Inferior parietal cortex (tissue), 1 donor: ENCODE measurements at regions not wholly inside any gene's neighbourhood (a gene's known extent, or its start where the extent isn't known, plus 50 kb on each side); places are given as distances from the start of the nearest gene placed in this dataset.

Source experiments
- DNase-seq: peaks from one replicate; pipeline ENCODE4 v3.0.0-alpha.2; 2016; ENCODE audit errors: extremely low spot score

DNA sequence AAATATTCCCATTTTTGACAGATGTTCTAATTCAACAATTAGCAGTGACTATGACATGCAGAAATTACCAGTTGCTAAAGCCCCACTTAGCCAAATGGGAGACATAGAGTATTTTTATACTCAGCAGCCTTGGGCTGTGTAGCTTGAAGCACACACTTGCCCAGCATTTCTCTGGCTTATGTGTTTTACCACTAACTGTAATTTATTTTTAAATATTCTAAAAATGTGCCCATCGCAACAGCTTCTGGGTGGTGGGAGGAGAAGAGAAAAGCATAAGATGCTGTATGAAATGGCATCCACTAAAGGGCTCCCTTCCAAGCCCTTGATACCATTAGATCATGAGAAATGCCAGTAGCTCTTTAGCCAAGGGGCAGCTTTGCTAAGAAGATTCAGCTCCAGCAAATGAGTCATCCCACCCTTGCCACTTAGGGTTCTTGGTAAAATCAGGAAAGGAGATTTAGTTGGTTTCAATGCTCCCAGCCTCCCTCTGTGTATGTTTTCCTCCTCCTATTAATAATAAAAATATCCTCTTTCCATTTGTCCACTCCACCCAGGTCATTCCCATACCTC is 462.7 kb upstream of the DEPDC1 start:
- no peak for DNase-seq

- no peak for DNase-seq
Measured at GRCh38 chr1:68961143-68961542, 464.3 kb upstream of the DEPDC1 start.

DNA sequence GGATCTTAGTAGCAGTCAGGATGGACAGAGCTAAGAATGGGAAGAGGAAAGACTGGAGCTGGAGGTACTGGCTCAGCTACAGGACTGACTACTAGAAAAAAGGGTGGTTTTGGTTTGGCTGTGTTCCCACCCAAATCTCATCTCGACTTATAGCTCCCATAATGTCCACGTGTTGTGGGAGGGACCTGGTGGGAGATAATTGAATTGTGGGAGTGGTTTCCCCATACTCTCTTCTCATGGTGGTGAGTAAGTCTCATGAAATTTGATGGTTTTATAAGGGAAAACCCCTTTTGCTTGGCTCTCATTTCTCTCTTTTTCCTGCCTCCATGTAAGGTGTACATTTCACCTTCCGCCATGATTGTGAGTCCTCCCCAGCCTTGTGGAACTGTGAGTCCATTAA is 466.5 kb upstream of the DEPDC1 start:
- DNase-seq = no peak

GRCh38 chr1:68969441-68969840 is 472.6 kb upstream of the DEPDC1 start:
- no peak for DNase-seq

- no peak for DNase-seq
Measured at GRCh38 chr1:68970571-68970970, 473.7 kb upstream of the DEPDC1 start.

- no peak for DNase-seq
Measured at GRCh38 chr1:68973459-68974244, 476.8 kb upstream of the DEPDC1 start.

DNA sequence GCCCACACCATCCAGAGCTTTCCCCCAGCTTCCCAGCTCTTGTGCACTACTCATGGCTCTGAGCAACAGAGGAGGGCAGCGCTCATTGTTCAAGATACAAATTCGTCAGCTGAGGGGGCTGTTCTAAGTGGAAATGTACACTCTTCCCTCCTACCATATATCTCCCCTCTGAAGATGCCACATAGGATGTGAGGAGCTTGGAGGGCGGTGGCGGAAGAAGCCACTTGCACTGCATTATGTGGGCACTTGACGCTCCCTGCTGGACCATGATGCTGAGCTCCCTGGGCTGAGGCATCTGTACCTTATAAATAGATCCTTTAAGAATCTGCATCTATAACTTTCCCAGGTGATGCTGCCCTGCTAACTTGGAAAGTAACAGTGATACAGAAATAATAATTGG is 477.6 kb upstream of the DEPDC1 start:
- no peak for DNase-seq

GRCh38 chr1:68975212-68975933 is 478.5 kb upstream of the DEPDC1 start:
- no peak for DNase-seq

DNA sequence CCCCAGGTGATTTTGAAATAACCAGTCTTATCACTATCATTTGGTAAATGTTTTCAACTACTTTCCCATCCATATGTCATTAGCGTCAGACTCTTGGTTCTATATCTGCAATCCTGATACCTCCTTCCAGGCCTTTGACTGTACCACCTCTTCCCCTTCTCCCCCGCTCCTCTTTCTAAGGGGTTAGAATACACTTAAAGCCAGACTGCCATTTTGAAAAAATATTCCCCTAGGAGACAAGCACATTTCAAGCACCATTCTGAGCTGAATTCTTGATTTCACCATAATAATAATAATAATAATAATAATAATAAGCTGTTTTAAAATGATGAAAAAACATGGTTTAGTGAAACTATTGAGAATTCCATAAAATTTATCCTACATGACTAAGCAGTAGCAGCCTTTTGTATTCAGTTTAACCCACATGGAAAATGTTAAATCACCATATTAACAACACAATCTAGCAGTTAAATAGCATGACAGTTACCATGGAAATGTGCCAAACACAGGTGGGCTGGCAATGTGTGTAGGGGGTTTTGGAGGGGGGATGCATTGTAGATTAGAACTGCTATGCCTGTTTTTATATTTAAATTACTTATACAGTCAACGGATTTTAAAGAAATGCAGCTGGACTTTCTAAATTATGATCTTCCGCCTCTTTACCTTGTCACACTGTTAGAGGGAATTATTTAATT is 480.2 kb upstream of the DEPDC1 start:
- no peak for DNase-seq

DNA sequence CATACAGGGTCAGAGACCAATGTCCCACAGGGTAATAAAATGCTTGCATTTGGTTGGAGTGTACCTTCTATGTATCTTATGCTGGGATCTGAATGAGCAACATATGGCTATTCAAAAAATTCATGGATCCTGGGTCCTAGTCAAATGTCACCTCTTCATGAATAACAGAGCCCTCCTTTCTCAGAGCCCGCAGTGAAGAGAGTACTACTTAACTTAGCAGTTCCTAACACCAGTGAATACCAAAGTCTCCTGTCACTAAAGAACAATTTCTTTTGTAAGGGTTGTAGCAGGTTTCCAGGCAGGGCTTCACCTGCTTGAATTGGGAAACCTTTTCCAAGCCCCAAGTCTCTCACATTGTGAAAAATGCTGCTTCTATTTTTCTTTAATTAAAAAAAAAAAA is 483.0 kb upstream of the DEPDC1 start:
- no peak for DNase-seq

GRCh38 chr1:68984289-68984688 is 487.4 kb upstream of the DEPDC1 start:
- no peak for DNase-seq

DNA sequence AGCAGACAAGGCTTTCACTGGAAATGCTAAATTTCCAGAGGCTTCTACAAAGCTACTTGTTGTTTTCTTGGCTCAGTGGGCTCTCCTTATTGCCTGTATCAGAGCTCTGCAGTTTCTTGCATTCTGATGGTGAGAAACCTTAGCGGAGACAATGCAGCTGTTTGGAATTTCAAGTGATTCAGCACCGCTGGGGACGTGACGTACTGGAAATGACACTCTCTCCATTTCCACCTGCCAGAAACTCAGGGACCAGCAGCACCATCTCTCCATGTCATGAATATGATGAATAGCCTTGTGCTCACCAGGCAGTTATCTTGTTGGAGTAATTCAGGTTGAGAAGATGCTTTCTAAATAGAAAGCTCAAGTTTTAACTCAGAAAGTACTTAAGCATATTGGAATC is 497.2 kb upstream of the DEPDC1 start:
- DNase-seq = no peak

- DNase-seq = no peak
Measured at GRCh38 chr1:69016468-69016867, 519.6 kb upstream of the DEPDC1 start.

DNA sequence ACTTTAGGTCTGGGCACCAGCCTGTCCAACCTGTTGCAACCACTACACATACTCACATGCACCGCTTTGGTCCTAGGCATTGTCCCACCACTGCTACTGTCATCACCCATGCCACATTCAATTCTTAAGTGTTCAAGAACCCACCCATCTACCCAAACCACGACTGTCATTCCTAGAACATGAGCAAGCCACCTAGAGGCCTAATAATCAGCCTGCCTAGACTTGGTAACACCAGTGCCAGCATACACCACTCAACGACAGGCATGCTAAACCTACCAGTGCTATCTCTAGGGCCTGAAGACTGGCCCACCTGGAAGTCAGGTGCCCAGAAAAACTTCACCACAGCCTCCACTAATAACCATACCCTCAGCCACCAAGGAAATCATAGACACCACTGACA is 532.8 kb upstream of the DEPDC1 start:
- no peak for DNase-seq

DNA sequence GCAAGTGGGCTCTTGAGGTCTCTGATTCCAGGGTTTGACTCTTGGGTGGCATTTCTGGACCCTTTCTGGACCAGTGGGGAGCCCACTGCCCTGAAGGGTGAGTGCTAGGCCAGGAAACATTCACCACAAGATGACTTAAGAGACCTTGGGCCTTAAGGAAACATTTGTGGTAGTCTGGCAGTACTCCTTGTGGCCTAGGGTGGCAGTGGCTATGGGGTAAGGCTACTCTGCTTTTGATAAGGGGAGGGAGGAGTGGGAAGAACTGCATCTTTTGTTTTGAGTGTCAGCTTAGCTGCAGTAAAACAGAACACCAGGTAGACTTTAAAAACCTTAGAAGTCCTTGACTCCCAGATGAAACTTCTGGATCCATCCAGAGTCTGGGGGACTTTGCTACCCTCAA is 529.3 kb upstream of the LRRC7 start:
- DNase-seq = no peak

DNA sequence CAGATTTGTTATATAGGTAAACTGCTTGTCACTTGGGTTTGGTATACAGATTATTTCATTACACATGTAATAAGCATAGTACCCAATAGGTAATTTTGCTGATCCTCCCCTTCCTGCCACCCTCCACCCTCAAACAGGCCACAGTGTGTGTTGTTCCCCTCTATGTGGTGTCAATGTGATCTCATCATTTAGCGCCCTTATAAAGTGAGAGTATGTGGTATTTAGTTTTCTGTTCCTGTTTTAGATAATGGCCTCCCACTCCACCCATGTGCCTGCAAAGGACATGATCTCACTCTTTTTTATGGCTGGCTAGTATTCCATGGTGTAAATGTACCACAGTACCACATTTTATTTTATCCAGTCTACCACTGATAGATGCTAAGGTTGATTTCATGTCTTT is 522.1 kb upstream of the LRRC7 start:
- DNase-seq = no peak

GRCh38 chr1:69055194-69055593 is 512.5 kb upstream of the LRRC7 start:
- DNase-seq = no peak

- DNase-seq = no peak
Measured at GRCh38 chr1:69058454-69058853, 509.3 kb upstream of the LRRC7 start.

GRCh38 chr1:69070660-69071373 is 496.9 kb upstream of the LRRC7 start:
- no peak for DNase-seq

DNA sequence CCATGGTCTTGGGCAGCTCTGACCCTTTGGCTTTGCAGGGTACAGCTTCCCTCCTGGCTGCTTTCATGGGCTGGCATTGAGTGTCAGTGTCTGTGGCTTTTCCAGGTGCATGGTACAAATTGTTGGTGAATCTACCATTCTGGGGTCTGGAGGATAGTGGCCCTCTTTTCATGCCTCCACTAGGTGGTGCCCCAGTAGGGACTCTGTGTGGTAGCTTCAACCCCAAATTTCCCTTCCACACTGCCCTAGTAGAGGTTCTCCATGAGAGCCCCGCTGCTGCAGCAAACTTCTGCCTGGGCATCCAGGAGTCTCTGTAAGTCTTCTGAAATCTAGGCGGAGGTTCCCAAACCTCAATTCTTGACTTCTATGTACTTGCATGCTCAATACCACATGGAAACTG is 494.5 kb upstream of the LRRC7 start:
- no peak for DNase-seq

DNA sequence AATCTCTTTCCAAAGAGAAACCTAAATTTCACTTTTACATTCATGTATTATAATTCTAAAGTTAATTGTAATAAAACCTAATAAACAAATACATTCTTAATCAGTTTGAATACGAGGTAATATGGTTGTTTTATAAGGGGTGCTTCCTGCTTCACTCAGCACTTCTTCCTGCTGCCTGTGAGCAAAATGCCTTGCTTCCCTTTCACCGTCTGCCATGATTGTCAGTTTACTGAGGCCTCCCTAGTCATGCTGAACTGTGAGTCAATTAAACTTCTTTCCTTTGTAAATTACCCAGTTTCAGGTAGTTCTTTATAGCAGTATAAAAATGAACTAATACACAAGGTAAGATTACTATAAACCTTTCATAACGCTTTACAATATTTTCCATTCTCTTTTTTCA is 491.1 kb upstream of the LRRC7 start:
- DNase-seq = no peak

GRCh38 chr1:69077198-69077597 is 490.5 kb upstream of the LRRC7 start:
- no peak for DNase-seq
